ENCODE measurements at regions not wholly inside any gene's neighbourhood (a gene's known extent, or its start where the extent isn't known, plus 50 kb on each side); places are given as distances from the start of the nearest gene placed in this dataset.

DNA sequence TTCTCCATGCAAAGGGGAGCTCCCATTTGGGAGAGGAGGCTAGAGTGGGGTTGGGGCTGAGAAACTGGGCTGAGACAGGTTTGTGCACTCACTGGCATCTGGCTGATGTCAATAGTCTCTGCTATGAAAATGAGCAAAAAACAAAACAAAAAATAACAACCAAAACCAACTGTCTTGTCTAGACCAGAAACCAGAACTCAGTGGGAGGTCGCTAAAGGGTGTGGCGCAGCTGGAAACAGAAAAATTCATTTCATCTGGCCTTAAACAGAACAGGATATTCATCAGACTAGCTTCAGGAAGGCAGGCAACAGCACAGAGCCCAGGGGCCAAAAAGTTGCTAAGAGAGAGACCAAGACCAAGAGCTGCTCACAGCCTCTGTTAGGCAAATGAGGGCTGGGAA is 126.1 kb downstream of the THNSL2 start:
- TF ChIP-seq ELK1 (IDR thresholded peaks at IDR 0.05; ENCODE audit: borderline replicate concordance, low read depth, low read length) (no peak), SMC3 (IDR thresholded peaks at IDR 0.05; ENCODE audit: low read depth, low read length) (no peak), MAZ (IDR thresholded peaks at IDR 0.05; ENCODE audit: borderline replicate concordance, low read depth, low read length) (no peak), USF2 (IDR thresholded peaks at IDR 0.05; ENCODE audit: low read depth, low read length) (no peak)
- no peaks in the 10 kb centered on the region for H3K9me1 ChIP-seq (ENCODE audit: insufficient read depth, low read length)
- in situ Hi-C loops (cut with MboI; ENCODE audit: low sequenced_read_pairs) (no loop called here), intact Hi-C loops (cut with micrococcal nuclease) (no loop called here), dilution Hi-C loops (cut with HindIII; ENCODE audit: low sequenced_read_pairs, unreplicated experiment) (no loop called here)
- H3K23ac ChIP-seq (ENCODE audit: low read depth, low read length), result no peak overlapping the region
- CTCF ChIA-PET, result no interaction called here
- H2BK5ac ChIP-seq (ENCODE audit: low read depth, low read length, poor library complexity, severe bottlenecking), result no peak overlapping the region
- no peak overlapping the region for H4K8ac ChIP-seq (ENCODE audit: low read depth in 2 of 2, low read length in 2 of 2)
- H2AFZ ChIP-seq (replicated peaks; ENCODE audit: low read length, poor library complexity), result no peak overlapping the region
- no peak overlapping the region for H2AK5ac ChIP-seq (ENCODE audit: low read depth, low read length)
- no peaks in the 10 kb centered on the region for H3K9me3 ChIP-seq (ENCODE audit: control insufficient read depth, insufficient read depth, low read length)
- H2AK9ac ChIP-seq (replicated peaks; ENCODE audit: low read depth, low read length, poor library complexity), result no peak overlapping the region
- no peak overlapping the region for H3K4me2 ChIP-seq (ENCODE audit: low read depth, low read length)
- no peak overlapping the region for H3K27ac ChIP-seq (ENCODE audit: insufficient read depth, low read length)
- H3K4me3 ChIP-seq (ENCODE audit: insufficient read depth, low read depth, low read length), result no peak overlapping the region
- H3K36me3 ChIP-seq (ENCODE audit: control insufficient read depth, insufficient read depth, low read length), result no peaks in the 10 kb centered on the region
- no peak overlapping the region for H3K9ac ChIP-seq (ENCODE audit: low read depth, low read length)
- H3K4me1 ChIP-seq (ENCODE audit: control insufficient read depth, insufficient read depth, low read length), result no peaks in the 10 kb centered on the region
- no peak overlapping the region for H2BK15ac ChIP-seq (ENCODE audit: low read depth, low read length)
- H3K4ac ChIP-seq (ENCODE audit: low read depth, low read length), result no peak overlapping the region
- no peaks in the 10 kb centered on the region for H3K79me1 ChIP-seq (ENCODE audit: low read depth in 1 of 2, low read length in 2 of 2)
- H4K20me1 ChIP-seq (ENCODE audit: insufficient read depth, low read length), result no peaks in the 10 kb centered on the region
- H3K14ac ChIP-seq (replicated peaks; ENCODE audit: low read depth, low read length), result no peak overlapping the region
- no TSS peak for BruUV-seq (replicated peaks)
- DNase-seq (no peak), ATAC-seq (ENCODE audit: low read depth) (no peak)
- H3K18ac ChIP-seq (ENCODE audit: low read depth, low read length), result no peak overlapping the region
- H2BK120ac ChIP-seq (ENCODE audit: low read depth, low read length), result no peak overlapping the region
- POLR2A ChIA-PET (ENCODE audit: unreplicated experiment), result no interaction called here
- H3K27me3 ChIP-seq (ENCODE audit: control insufficient read depth, insufficient read depth, low read length), result no peaks in the 10 kb centered on the region
- no peak overlapping the region for H4K91ac ChIP-seq (ENCODE audit: insufficient read depth, low read depth, low read length)
- H4K5ac ChIP-seq (ENCODE audit: low read depth, low read length), result no peak overlapping the region
- no peak overlapping the region for H2BK20ac ChIP-seq (ENCODE audit: low read depth, low read length)
- H3K56ac ChIP-seq (ENCODE audit: extremely low read depth, insufficient read depth, low read length), result no peak overlapping the region
- WGBS, 2 experiments (ENCODE audit: extremely low coverage in 2 of 2, insufficient read length in 1 of 2), result no CpG with 5 or more reads among the region's 2 CpGs
